ENCODE measurements at regions not wholly inside any gene's neighbourhood (a gene's known extent, or its start where the extent isn't known, plus 50 kb on each side); places are given as distances from the start of the nearest gene placed in this dataset.

DNA sequence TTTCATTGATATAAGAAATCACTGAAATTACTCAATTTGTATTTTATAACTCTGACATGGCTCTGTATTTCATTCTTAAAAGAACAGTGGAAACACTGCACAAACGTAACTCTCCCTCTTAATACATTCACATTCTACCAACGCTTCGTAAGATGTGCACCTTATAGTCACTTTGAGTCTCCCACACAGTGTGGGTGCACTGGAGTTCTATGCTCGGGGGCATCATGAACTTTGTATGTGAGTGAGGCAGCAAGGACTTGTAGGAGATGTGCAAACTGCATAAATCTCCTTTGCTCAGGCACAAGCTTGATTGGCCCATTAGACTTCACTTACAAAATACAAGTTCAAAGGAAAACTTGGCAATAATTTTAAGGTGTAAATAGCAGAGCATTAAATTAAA lies 2385.0 kb upstream of the TENM3 start:
- TF ChIP-seq, protein P1, sequence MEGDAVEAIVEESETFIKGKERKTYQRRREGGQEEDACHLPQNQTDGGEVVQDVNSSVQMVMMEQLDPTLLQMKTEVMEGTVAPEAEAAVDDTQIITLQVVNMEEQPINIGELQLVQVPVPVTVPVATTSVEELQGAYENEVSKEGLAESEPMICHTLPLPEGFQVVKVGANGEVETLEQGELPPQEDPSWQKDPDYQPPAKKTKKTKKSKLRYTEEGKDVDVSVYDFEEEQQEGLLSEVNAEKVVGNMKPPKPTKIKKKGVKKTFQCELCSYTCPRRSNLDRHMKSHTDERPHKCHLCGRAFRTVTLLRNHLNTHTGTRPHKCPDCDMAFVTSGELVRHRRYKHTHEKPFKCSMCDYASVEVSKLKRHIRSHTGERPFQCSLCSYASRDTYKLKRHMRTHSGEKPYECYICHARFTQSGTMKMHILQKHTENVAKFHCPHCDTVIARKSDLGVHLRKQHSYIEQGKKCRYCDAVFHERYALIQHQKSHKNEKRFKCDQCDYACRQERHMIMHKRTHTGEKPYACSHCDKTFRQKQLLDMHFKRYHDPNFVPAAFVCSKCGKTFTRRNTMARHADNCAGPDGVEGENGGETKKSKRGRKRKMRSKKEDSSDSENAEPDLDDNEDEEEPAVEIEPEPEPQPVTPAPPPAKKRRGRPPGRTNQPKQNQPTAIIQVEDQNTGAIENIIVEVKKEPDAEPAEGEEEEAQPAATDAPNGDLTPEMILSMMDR (conservative IDR thresholded peaks at IDR 0.05) = no peak
- no peak for TF ChIP-seq ZFX (IDR thresholded peaks at IDR 0.05)

All from C4-2B (cell line).